GM18870 (cell line): ENCODE measurements at regions not wholly inside any gene's neighbourhood (a gene's known extent, or its start where the extent isn't known, plus 50 kb on each side); places are given as distances from the start of the nearest gene placed in this dataset.

Source experiments
- ATAC-seq: cut with Tn5 transposase; IDR thresholded peaks from one replicate; pipeline ENCODE4 v1.9.1; 2021; ENCODE audit warnings: moderate library complexity; ENCODE audit not compliant: unreplicated experiment

DNA sequence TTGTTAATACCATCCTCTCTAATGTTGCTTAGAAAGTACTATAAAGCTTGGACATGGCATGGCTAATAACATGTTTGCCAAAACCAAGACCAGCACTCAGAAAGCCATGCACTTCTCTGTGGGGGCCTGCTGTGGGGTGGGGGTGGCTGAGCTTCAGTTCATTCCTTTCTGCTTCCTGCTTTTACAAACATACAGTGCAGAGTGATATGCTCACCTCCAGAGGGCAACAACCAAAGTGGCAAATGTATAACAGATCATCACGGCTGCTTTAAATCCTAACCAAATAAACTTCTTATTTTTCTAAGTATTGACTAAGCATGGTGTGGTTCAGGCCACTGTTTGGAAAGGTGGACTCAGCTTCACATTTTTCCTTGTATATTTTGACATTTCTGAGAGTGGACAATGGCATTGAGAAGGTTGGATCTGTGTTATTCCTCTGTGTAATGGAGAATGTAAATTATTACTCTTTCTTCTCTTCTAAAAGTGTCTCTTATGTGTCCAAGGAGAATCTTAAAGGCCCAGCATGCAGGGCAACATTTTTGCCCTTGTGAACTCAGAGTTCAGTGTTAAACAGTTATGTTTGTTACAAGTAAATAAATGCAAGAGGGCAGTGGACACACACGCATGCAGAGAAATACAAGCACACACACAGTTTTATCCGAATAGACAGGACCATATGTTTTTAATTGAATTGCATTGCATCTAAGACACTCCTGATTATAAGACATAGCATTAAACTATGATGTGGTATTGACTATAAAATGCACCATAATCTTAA is 186.1 kb downstream of the HERPUD2 start:
- ATAC-seq: no peak

DNA sequence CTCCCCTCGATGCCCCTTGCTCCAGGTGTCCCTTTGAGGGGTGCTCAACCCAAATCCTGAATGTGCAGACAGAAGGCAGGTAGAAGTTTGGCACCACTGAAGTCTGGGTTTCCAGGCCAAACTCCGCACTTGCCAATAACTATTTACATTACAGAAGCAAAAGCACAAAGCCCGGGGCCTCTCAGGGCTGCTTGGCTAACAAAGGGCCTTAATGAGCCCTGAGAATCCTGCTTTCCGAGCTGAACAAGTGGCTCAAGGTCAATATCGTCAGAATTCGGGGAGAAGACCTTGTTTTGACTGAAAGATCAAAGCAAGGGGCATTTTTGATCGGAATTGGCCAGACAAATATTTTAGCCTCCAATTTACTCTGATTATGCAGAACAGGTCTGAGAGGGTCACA is 189.9 kb downstream of the HERPUD2 start:
- ATAC-seq: no peak

DNA sequence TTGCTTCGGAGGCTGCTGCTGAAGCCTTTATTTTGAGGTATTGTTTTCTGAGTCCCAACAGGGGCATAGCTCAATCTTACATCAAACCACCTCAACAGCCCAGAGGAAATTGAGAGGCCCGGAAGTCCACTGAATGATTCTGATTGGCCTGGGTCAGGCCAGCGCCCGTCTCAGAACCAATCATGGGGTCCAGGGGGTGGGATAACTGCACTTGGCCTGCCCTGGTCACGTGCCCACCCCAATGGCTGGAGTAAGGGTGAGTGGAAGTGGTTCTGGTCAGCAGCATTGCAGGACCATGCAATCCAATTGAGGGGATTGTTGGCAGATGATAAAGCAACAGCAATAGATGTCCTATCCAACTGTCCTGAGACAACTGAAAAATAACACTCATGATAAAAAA is 190.6 kb downstream of the HERPUD2 start:
- ATAC-seq: no peak

DNA sequence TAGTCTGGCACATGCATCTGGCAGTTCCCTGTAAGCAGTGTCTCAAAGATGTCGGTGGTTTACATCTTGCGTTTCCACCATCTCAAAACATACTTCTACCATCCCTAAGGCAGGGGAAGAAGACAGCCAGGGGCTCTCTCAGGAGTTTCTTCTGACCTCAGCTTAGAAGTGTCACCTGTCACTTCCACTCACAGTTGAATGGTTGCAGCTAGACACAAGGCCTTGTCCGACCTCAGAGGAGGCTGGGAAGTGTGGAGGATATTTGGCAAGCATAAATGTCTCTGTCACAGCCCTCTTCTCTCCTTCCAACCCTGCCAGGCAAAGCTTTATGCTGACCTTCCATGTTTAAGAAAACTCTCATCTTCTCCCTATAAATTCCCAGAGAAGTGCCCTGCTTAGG is 193.3 kb downstream of the HERPUD2 start:
- no peak for ATAC-seq

DNA sequence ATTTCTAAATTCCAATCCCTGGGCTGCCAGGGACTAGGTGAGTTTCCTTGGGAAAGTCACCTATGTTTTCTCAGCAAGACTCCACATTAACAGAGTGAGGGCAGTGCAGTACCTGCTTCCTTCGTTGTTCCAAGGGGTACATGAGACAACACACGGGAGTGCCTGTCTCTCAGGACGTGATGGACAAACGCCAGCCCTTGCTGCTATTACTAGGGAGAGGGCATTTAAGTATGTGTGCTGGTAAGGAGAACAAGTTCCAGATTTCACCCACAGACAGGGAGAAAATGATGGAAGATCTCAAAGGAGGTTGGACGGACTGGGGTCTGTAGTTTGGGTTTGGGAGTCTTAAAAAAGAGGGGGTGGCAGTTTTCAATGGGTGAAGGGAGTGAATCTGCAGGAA is 195.7 kb downstream of the HERPUD2 start:
- no peak for ATAC-seq

DNA sequence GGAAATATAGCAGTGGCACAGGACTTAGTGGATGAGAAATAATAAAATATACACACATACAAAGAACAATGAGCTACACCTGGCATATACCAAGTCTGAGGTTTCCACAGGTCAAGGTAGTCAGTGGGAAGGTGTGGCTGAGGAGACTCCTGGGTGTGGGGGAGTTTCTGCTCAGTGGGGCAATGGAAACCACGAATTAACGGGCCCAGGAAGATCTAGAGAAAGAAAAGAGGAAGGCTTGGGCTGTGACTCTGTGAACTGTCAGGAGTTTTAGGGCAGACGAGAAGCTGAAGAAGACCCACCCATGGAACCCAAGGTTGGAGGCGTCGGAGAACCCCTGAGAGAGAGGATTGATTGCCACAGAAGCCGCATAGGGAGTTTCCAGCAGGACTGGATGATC is 196.5 kb downstream of the HERPUD2 start:
- no peak for ATAC-seq

DNA sequence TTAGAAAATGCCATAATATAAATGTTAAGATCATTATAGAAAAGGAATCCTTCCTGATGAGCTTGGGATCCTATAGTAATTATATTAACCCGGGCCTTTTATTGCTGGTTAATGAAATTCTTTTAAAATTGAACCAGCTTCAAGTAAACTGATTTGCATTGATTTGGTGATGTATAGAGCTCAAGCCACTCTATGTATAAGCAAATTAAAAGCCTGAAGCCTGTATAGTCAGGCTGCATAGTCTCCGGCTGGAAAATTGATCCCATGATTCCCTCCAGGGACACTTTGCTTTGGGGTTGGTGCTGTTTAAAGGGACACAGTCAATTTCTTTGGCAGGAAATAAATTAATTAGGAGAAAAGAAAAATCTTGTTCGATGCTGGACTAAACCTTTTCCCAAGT is 199.1 kb downstream of the HERPUD2 start:
- no peak for ATAC-seq

DNA sequence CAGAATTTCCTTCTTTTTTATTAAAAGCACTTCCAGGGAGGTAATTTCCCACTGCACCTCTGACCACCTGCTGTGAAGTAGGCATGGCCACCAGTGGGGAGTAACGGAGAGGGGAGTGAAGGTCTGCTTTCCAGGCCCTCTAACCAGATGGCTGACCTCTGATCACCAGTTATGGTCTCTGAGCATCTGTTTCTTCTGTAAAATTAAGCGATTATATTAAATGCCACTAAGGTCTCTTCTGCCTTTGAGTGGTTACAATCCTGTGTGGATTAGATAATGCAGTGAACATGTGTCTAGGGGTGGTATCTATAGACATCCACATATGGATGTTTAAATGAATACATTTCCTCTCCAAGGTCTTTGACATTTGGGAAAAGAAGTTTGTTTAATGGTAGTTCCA is 199.6 kb downstream of the HERPUD2 start:
- ATAC-seq: no peak

DNA sequence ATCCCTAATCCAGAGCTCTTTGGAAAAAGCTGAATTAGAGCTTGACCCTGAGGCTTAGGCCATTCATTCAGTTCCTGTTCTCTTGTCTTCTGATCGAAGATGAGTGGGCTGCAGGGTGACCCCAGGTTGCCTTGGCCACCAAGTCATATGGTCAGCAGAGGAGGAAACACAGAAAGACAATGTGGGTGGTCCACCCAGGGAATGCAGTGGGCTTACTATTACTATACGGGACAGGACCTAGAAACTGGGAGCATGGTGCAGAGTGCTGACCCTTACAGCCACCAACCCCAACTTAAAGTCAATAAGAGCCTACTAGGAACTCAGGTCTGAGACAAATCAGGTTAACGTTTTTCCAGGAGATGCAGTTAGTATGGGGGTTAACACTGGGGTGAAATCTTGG is 200.5 kb downstream of the HERPUD2 start:
- ATAC-seq: no peak

DNA sequence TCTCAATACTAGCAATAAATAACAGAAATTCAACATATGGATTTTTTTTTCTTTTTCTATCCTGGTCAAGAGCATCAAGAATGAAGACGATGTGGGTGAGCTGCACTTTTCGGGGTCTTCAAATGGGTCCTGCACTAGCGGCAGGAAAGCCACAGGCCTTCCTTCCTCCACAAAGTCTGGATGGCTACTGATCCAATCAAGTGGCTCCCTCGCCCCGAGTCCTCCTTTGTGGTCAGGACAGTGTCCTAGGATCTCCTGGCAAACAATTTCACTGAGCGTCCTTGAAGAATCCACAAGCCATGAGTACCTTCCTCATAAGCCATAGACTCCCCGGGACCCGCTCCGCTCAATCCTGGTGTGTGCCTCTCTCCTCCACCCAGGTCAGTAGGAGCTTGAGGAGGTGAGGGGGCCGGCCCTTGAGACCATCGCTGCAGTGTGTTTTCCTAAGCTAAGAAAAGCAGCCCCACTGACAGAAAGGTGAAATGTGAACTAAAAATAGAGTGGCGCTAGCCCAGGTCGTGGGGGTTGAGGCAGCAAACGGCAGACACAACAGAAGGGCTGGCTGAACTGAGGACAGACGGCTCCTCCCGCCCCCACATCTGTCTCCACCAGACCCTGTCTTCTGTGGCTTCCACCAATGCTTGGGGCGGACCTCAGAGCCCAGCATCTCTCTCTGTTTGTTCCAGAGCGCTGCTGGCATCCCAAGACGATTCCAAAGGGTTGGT is 202.3 kb downstream of the HERPUD2 start:
- no peak for ATAC-seq

DNA sequence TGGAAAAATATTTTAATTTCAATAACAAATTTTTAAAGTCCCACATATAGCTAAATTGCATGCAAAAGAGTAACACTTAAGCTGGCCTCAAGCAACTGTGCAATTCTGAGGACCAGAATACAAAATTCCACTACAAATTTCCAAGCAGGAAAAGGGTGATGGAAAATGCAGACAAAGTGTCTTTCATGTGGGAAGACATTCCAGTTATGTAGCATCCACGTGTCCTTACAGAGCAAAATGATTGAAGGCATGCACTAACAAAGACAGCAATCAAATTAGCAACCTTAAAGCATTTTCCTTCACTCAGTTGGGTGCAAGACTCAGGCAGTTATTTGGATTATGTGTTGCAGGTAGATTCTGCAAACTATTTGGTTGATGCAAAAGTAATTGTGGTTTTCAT is 203.7 kb downstream of the HERPUD2 start:
- no peak for ATAC-seq

DNA sequence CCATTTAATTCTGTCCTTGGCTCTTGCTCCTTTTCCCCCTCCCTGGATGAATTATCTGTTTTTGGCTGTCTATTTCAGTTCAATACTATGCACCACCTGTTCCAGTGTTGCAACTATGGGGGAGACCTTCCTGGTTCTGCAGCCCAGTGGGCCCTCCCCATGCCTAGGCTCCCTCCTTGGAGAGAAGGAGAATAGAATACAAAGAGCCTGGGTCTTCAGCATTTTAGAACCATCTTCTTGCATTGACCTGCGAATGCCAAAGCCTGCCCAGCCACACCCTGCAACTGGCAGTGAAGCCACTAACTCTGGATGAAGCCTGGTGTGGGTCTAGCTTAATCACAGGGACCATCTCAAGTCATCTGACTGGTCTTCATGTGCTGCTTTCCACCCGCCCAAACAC is 207.1 kb downstream of the HERPUD2 start:
- no peak for ATAC-seq

DNA sequence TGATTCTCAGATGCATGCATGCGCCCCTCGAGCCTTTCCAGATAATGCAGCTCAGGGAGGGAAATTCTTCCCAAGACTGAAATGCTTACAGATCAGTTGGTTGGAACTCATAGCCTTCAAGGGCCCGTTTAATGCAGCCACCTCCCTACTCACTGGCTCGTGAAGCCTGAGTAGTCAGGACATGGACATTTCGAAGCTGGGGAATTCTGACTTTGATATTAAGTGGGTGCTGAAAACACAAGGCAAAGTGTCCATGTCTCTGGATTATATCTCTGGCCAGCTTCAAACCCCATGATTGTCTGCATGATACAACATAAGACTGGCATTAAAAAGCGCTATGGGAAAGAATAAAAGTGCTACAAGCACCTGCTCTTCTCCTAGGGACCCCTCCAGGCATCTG is 207.5 kb downstream of the HERPUD2 start:
- ATAC-seq: no peak

DNA sequence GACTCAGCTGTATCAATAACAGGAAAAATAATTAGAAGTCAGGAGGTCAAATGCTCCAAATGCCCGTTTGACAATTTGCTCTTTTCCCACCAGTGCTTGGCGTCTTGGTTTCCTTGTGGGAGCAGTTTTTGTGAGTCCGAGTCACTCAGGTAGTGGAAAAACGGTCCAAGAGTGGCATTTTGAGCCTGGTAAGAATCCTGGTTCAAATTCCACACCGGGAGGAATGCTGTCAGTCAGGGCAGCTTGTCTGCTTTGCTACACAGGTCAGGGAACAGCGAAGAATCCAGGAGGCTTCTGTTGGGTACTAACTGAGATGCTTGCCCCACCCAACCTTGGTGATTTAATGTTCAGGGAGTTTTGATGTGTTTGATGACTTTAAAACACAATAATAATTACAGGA is 209.5 kb downstream of the HERPUD2 start:
- no peak for ATAC-seq

DNA sequence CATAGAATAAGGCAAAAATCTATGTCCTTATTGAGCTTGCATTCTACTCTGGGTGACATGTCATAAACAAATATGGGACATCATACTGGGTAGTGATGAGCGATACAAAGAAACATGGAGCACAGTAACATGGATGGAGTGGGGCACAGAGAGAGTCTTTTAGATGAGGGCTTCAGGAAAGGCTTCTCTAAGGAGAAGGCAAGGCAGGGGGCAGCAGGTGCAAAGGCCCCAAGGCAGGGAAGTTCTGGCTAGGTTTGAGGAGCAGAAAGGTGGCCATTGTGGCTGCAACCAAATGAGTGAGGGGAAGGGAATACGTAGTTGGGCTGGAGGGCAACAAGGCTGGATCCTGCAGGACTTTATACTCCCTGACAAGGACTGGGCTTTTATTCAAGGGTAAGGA is 211.4 kb downstream of the HERPUD2 start:
- ATAC-seq: no peak

DNA sequence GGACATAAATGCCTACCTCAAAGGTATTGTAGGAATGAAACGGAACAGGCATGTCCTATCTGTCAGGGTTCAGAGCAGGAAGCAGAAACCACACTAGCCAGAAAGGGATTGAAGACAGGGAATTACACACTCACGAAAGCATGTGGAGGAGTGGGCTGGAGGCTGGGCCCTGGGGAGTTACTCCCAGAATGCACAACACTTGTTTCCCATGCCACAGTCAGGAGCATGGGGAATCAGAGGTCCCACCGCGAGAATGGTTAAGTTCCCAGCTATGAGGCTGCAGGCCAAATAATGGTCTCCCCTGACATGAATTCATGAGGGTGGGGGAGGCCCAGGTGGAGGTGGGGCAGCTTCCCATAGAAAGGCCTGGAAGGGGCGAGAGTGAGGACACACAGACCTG is 212.7 kb downstream of the HERPUD2 start:
- ATAC-seq: no peak

DNA sequence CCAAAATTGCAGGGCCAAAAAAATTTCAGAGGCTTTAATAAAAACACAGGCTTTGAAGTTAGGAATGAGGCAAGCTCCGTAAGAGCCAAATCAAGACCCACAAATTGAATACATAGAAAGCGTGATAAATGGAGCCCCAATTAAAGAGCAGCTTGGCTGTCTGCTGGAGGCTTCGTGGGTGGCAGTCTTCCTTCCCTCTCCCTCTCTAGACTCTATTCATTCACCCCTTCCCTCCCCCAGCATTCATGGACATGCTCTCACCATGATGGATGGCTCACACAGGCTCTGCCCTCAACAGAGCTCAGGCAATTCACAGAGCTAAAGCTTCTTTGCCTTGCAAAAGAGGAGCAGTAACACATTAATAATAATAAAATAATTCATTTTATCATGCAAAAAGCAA is 214.1 kb downstream of the HERPUD2 start:
- no peak for ATAC-seq

DNA sequence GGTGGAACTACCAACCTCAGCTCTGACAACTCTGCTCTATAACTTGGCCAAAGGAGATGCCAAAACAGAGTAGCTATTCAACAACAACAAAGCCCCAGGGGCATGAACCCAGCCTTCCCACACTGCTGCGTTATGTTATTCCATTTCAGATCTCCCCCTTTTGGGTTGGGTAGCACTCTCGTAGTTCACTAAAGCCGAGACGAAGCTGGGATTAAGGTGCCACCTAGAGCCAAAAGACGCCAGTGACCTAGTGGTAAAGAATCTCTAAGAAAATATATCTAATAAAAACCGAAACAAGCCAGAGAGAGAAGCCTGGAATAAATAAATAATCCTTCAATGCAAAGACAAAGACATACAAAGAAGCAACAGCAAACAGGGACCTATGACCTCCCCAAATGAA is 217.3 kb downstream of the HERPUD2 start:
- ATAC-seq: no peak

DNA sequence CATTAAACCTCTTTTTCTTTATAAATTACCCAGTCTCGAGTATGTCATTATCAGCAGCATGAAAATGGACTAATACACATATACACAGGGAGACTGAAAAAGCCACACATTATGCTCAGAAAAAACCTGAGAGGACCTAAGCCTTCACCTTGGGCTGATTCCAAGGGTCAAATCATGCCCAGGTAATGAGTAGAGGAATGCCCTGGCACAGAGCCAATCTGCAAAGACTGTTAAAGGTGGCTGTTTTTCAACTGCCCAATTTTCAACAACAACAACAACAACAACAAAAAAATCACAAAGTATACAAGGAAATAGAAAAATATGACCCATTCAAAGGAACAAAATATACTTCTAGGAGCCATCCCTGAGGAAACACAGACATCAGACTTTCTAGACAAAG is 220.2 kb upstream of the TBX20 start:
- ATAC-seq: no peak

DNA sequence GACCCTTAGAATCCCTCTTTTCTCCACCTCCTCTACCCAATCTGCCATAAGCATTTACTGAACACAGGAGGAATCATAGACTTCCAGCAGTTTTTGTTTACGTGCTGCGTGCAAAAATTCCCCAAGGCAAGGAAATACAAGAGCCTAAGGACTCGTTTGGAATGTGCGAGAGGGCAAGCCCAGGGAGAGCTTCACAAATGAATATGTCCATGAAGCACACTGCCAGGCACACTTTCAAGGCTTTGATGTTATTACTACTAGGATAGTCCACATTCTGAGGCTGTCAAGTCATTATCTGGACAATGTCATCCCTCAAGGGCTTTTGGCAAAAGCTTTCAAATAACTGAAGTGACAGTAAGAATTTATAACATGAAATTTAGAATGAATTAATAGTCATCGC is 214.7 kb upstream of the TBX20 start:
- ATAC-seq: no peak

DNA sequence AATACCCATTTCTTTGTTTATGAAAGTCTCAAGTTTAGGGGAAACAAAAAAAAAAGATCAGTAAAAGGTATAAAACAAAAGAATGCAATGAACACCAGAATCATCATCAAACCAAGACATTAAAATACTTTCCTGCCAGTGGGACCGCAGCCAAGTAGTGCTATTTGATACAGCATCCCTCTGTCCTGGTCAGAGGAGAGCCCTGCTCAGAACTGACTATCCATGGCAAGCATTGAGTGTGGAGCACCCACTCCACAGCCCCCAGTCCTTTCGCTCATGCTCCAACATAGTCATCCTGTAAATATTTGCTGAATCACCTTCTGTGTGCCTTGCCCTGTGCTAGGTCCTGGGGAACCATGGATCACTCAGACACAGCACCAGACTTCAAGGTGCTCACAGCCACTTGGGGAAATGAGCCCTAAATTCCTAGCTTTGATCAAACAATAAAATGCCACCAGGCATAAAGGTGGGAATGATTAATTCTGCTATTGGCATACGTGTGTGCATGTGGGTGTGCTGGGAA is 213.6 kb upstream of the TBX20 start:
- no peak for ATAC-seq

DNA sequence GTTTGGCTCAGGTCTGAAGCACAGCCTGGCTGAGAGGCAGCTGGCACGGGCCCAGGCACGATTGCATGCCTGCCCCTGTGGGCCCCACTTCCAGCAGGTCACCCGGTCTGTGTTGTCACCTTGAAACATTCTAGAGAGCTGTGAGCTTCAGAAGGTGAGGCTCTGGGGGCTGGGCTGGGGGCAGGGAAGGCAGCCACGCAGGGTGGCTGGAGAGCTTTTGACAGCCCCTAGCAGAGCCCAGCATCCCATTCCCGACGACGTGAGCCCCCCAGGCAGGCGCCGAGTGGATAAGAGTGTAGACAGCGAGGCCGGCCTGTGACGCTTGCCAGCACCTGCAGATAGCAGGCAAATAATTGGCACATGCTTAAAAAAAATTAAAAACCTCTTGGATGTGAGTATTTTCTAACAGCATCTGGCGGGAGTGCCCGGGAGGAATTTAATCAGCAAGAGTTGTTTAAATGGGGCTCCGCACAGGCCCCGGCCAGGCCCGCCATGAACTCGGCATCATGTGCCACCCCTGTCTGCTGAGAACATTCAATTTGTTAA is 212.0 kb upstream of the TBX20 start:
- ATAC-seq: no peak
